Muscle layer of duodenum (tissue), 2 donors: ENCODE measurements at regions not wholly inside any gene's neighbourhood (a gene's known extent, or its start where the extent isn't known, plus 50 kb on each side); places are given as distances from the start of the nearest gene placed in this dataset.

Experiments used
- H3K27ac ChIP-seq: one replicate; pipeline ENCODE4 v1.7.0; 2013; ENCODE audit warnings: mild to moderate bottlenecking, low read length
- H3K27me3 ChIP-seq: one replicate; pipeline ENCODE4 v1.7.0; 2013; ENCODE audit warnings: low read depth, mild to moderate bottlenecking, control low read depth, low read length
- H3K36me3 ChIP-seq, 2 donors: one replicate each; pipeline ENCODE4 v1.7.0; 2013; ENCODE audit warnings: low read length in 2 of 2, control low read depth in 1 of 2, mild to moderate bottlenecking in 1 of 2; ENCODE audit not compliant: insufficient read depth in 2 of 2, control insufficient read depth in 1 of 2
- H3K4me1 ChIP-seq, 2 donors: one replicate each; pipeline ENCODE4 v1.7.0; 2013; ENCODE audit warnings: low read length in 2 of 2, mild to moderate bottlenecking in 2 of 2, control low read depth in 1 of 2, moderate library complexity in 1 of 2; ENCODE audit not compliant: insufficient read depth in 2 of 2, control insufficient read depth in 1 of 2
- H3K4me3 ChIP-seq, 2 donors: one replicate each; pipeline ENCODE4 v1.7.0; 2013; ENCODE audit warnings: low read length in 2 of 2, low read depth in 1 of 2, mild to moderate bottlenecking in 1 of 2
- H3K9me3 ChIP-seq, 2 donors: one replicate each; pipeline ENCODE4 v1.7.0; 2013; ENCODE audit warnings: low read length in 2 of 2, control low read depth in 1 of 2, mild to moderate bottlenecking in 1 of 2; ENCODE audit not compliant: control insufficient read depth in 1 of 2
- donor health status: healthy.

DNA sequence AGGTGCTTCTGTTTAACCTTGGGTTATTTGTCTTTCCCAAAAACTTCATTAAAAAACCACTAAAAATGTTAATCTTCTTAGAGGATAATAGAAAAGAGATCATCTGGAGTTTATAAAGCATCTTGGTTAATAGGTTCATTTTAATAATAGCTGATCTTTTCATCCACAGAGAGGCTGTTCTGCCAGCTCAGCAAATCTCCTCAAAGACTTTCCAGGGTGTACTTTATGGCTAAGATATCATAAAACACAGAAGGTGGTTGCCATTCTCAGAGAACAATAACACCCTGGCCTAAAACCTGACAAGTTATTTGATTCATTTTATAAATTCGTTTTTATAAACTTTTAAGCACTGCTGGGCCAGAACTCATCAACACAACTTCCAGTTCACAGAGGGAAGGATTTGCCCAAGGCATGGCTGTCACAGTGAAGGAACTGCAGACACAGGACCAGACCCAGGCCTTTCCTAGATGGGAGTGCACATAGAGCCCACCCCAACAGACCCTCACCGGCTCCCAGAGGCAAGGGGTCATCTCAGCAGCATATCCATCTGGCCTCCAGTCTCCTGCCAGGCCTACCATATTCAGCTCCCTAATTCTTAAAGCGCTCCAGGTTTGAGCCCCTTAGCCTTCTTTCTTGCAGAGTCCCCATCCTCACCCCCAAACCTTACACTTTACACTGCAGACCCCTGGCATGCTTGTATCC lies 203.4 kb upstream of the RAB6C start:
- Histone ChIP-seq H3K4me1 (no peaks in the 10 kb centered on the region), H3K27ac (no peak overlapping the region), H3K36me3 (no peaks in the 10 kb centered on the region), H3K27me3 (no peaks in the 10 kb centered on the region), H3K9me3 (no peaks in the 10 kb centered on the region), H3K4me3 (no peak overlapping the region)

DNA sequence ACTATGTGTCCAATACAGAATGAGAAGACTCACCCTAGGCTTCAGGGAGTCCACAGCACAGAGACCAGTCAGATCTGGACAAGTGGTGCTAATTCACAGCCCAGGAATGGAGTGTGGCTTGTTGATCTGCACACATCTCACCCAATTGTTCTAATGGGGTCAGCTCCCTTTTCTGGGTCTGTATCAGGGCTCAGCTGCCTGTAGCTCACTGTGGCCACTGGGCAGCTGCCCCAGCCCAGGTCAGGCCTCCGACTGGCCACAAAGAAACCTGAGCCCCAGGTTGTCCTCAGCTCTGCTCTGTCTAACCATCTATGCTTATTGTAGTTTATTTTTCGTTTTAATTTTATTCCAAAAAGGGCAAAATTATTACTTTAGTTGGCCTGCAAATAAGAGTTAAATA lies 202.3 kb upstream of the RAB6C start:
- H3K4me3 ChIP-seq, result no peak overlapping the region
- no peaks in the 10 kb centered on the region for H3K4me1 ChIP-seq
- no peak overlapping the region for H3K27ac ChIP-seq
- H3K9me3 ChIP-seq, result no peaks in the 10 kb centered on the region
- H3K36me3 ChIP-seq, result no peaks in the 10 kb centered on the region
- H3K27me3 ChIP-seq, result peaks cover 3% of the 10 kb centered on the region

DNA sequence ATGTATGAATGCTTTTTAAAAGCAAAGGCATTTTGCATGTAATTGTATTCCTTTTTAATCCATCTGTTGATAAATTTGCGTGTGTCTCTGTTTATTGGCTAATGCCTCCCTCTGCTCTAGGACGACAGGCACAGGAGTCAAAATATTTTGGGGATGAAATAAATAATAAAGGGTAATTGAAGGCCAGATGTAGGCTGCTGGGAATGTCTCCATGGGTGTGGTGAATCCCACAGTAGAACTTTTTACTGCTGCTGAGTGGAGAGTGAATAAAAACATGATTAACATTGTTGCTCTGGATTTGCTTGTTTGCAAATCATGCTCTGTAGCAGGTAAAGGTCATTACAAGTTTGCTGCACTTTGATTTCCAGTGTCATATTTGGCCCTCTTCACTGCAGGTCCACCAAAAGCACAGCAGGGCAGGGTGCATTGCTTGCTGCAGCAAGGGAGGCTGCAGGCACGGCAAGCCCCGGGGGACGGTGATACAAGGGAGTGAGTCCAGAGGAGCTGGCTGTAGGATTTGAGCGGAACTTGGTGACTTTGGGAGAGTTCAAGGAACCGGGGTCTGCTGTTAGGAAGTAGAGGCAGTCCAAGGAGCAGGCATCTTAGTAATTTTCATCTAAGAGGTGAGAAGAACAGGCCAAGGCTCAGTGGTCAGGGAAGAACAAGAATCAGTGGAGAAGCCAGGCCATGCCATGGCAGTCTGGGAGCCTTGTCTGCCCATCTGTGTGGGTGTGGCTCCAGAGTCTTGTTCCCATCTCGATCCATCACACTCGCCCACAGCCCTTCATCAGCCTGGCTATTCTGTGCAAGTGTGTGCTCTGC lies 201.5 kb upstream of the RAB6C start:
- Histone ChIP-seq H3K27me3 (peaks cover 3% of the 10 kb centered on the region), H3K4me3 (no peak overlapping the region), H3K9me3 (no peaks in the 10 kb centered on the region), H3K4me1 (no peaks in the 10 kb centered on the region), H3K27ac (no peak overlapping the region), H3K36me3 (no peaks in the 10 kb centered on the region)

DNA sequence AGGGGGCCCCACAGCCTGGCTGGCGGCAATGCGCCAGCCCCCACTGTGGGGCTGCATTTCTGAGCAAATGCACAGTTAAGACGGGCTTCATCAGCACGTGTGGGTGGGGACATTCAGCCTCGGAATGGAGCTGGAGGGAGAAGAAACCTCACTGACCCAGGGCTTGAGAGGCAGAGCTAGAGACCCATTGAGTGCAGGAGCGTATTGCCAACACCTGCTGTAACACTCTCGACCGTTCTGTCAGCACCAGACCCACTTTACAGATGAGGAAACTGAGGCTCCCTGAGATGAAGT lies 200.9 kb upstream of the RAB6C start:
- Histone ChIP-seq H3K36me3 (no peaks in the 10 kb centered on the region), H3K27ac (no peak overlapping the region), H3K9me3 (no peaks in the 10 kb centered on the region), H3K27me3 (peaks cover 3% of the 10 kb centered on the region), H3K4me1 (no peaks in the 10 kb centered on the region), H3K4me3 (no peak overlapping the region)

GRCh38 chr2:129779783-129780182 lies 199.7 kb upstream of the RAB6C start:
- H3K4me3 ChIP-seq, result no peak overlapping the region
- H3K27ac ChIP-seq, result no peak overlapping the region
- H3K9me3 ChIP-seq, result no peaks in the 10 kb centered on the region
- H3K4me1 ChIP-seq, result no peaks in the 10 kb centered on the region
- H3K27me3 ChIP-seq, result peaks cover 3% of the 10 kb centered on the region
- H3K36me3 ChIP-seq, result no peaks in the 10 kb centered on the region

GRCh38 chr2:129780316-129781270 lies 198.9 kb upstream of the RAB6C start:
- no peaks in the 10 kb centered on the region for H3K4me1 ChIP-seq
- no peaks in the 10 kb centered on the region for H3K9me3 ChIP-seq
- no peak overlapping the region for H3K4me3 ChIP-seq
- no peak overlapping the region for H3K27ac ChIP-seq
- no peaks in the 10 kb centered on the region for H3K36me3 ChIP-seq
- peaks cover 3% of the 10 kb centered on the region for H3K27me3 ChIP-seq

- no peaks in the 10 kb centered on the region for H3K4me1 ChIP-seq
- no peaks in the 10 kb centered on the region for H3K36me3 ChIP-seq
- no peaks in the 10 kb centered on the region for H3K9me3 ChIP-seq
- no peak overlapping the region for H3K27ac ChIP-seq
- peaks cover 3% of the 10 kb centered on the region for H3K27me3 ChIP-seq
- H3K4me3 ChIP-seq, result no peak overlapping the region
Observed at GRCh38 chr2:129781749-129782632, 197.5 kb upstream of the RAB6C start.

DNA sequence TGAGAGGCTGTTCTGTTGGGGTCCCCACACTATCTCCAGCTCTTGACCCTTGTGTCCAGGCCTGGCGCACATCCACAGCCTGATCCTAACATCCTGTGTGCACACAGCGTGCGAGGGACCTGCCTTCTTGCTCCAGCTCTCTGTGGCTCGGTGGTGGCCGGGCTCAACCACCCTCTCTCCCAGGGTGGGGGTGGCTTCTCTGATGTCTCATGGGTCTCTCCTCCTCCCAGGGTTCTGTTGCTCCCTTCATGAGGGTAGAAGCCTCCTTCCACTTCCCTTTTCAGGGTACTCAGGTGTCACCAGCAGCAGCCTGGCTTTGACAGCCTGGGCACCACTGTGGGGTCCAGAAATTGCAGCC lies 196.9 kb upstream of the RAB6C start:
- Histone ChIP-seq H3K27ac (no peak overlapping the region), H3K9me3 (no peaks in the 10 kb centered on the region), H3K4me1 (no peaks in the 10 kb centered on the region), H3K4me3 (no peak overlapping the region), H3K27me3 (peaks cover 3% of the 10 kb centered on the region), H3K36me3 (no peaks in the 10 kb centered on the region)

DNA sequence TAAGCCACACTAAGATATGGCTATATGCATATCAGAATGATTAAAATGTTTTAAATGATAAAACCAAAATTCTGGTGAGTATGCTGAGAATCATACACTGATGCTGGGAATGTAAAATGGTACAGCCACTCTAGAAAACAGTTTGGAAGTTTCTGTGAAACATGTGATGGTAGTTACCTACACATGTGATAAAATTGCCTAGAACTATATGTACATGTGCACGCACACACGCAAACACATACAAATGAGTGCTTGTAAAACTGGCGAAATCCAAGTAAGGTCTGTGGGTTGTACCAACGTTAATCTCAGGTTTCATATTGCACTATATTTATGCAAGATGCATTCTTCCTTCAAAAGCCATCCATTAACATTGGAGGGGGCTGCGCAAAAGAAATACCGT lies 195.0 kb upstream of the RAB6C start:
- H3K4me3 ChIP-seq, result no peak overlapping the region

GRCh38 chr2:129791712-129792111 lies 187.8 kb upstream of the RAB6C start:
- H3K27ac ChIP-seq, result no peak overlapping the region
- H3K9me3 ChIP-seq, result no peaks in the 10 kb centered on the region
- peaks cover 0 to 12% of the 10 kb centered on the region in 2 donors for H3K4me1 ChIP-seq
- no peak overlapping the region for H3K4me3 ChIP-seq
- no peaks in the 10 kb centered on the region for H3K36me3 ChIP-seq
- H3K27me3 ChIP-seq, result no peaks in the 10 kb centered on the region

More for the DNA sequence above, 195.0 kb upstream of the RAB6C start:
- no peak overlapping the region for H3K27ac ChIP-seq
- peaks cover 3% of the 10 kb centered on the region for H3K27me3 ChIP-seq
- no peaks in the 10 kb centered on the region for H3K9me3 ChIP-seq
- no peaks in the 10 kb centered on the region for H3K36me3 ChIP-seq
- H3K4me1 ChIP-seq, result no peaks in the 10 kb centered on the region
